ENCODE measurements at regions not wholly inside any gene's neighbourhood (a gene's known extent, or its start where the extent isn't known, plus 50 kb on each side); places are given as distances from the start of the nearest gene placed in this dataset.

- H3K4me2 ChIP-seq (ENCODE audit: low read depth, low read length, poor library complexity, severe bottlenecking) = no peak overlapping the region
- H3K9ac ChIP-seq (ENCODE audit: low read depth, low read length, poor library complexity, severe bottlenecking) = no peak overlapping the region
- H3K4me3 ChIP-seq (ENCODE audit: low read length, poor library complexity, severe bottlenecking) = no peak overlapping the region
- H2AFZ ChIP-seq (ENCODE audit: low read length) = no peak overlapping the region
- H3K4me1 ChIP-seq (ENCODE audit: insufficient read depth, low read length, poor library complexity, severe bottlenecking) = no peaks in the 10 kb centered on the region
- H3K79me2 ChIP-seq (ENCODE audit: insufficient read depth, low read length) = no peaks in the 10 kb centered on the region
- no peaks in the 10 kb centered on the region for H3K27me3 ChIP-seq (ENCODE audit: insufficient read depth, low read length, poor library complexity, severe bottlenecking)
- H3K36me3 ChIP-seq (ENCODE audit: insufficient read depth, low read length) = no peaks in the 10 kb centered on the region
- H4K20me1 ChIP-seq (ENCODE audit: insufficient read depth, low read length, poor library complexity, severe bottlenecking) = no peaks in the 10 kb centered on the region
- H3K9me3 ChIP-seq (ENCODE audit: insufficient read depth, low read depth, low read length) = no peaks in the 10 kb centered on the region
- no peaks in the 10 kb centered on the region for H3K9me2 ChIP-seq (replicated peaks; ENCODE audit: low read depth, low read length)
- TF ChIP-seq, protein P1, sequence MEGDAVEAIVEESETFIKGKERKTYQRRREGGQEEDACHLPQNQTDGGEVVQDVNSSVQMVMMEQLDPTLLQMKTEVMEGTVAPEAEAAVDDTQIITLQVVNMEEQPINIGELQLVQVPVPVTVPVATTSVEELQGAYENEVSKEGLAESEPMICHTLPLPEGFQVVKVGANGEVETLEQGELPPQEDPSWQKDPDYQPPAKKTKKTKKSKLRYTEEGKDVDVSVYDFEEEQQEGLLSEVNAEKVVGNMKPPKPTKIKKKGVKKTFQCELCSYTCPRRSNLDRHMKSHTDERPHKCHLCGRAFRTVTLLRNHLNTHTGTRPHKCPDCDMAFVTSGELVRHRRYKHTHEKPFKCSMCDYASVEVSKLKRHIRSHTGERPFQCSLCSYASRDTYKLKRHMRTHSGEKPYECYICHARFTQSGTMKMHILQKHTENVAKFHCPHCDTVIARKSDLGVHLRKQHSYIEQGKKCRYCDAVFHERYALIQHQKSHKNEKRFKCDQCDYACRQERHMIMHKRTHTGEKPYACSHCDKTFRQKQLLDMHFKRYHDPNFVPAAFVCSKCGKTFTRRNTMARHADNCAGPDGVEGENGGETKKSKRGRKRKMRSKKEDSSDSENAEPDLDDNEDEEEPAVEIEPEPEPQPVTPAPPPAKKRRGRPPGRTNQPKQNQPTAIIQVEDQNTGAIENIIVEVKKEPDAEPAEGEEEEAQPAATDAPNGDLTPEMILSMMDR (conservative IDR thresholded peaks at IDR 0.05; ENCODE audit: low read length) = no peak
- no peak for TF ChIP-seq EZH2phosphoT487 (IDR thresholded peaks at IDR 0.05; ENCODE audit: borderline replicate concordance)
- no peaks in the 10 kb centered on the region for H3F3A ChIP-seq (ENCODE audit: low read depth)
Measured at GRCh38 chr2:65798641-65799040, 366.2 kb upstream of the SPRED2 start.

DNA sequence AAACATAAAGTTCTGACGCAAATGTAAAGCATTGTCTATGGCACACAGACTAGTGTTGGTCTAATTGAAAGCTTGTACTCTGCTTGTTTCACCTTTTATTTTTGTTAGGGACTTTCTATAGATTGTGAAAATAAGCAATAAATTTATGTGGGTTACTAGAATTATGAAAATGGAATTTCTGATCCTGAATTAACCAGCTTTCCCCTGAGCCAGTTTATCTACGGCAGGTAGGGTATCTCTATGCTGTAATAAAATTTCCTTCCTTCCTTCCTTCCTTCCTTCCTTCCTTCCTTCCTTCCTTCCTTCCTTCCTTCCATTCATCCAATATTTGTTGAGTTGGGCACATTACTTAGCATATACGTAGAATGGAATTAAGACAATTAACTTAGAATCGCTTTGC, 362.6 kb upstream of the SPRED2 start:
- no peaks in the 10 kb centered on the region for H3F3A ChIP-seq (ENCODE audit: low read depth)
- no peak overlapping the region for H2AFZ ChIP-seq (ENCODE audit: low read length)
- no peaks in the 10 kb centered on the region for H3K27me3 ChIP-seq (ENCODE audit: insufficient read depth, low read length, poor library complexity, severe bottlenecking)
- TF ChIP-seq EZH2phosphoT487 (IDR thresholded peaks at IDR 0.05; ENCODE audit: borderline replicate concordance) = no peak
- TF ChIP-seq, protein P1 (conservative IDR thresholded peaks at IDR 0.05; ENCODE audit: low read length) = no peak
- H3K36me3 ChIP-seq (ENCODE audit: insufficient read depth, low read length) = no peaks in the 10 kb centered on the region
- no peak overlapping the region for H3K9ac ChIP-seq (ENCODE audit: low read depth, low read length, poor library complexity, severe bottlenecking)
- H3K4me1 ChIP-seq (ENCODE audit: insufficient read depth, low read length, poor library complexity, severe bottlenecking) = no peaks in the 10 kb centered on the region
- H3K4me3 ChIP-seq (ENCODE audit: low read length, poor library complexity, severe bottlenecking) = no peak overlapping the region
- H3K79me2 ChIP-seq (ENCODE audit: insufficient read depth, low read length) = no peaks in the 10 kb centered on the region
- no peaks in the 10 kb centered on the region for H4K20me1 ChIP-seq (ENCODE audit: insufficient read depth, low read length, poor library complexity, severe bottlenecking)
- 0 out of 2 replicates have a peak, but pooled peaks cover 3% of the 10 kb centered on the region for H3K9me2 ChIP-seq (replicated peaks; ENCODE audit: low read depth, low read length)
- no peak overlapping the region for H3K4me2 ChIP-seq (ENCODE audit: low read depth, low read length, poor library complexity, severe bottlenecking)
- H3K9me3 ChIP-seq (ENCODE audit: insufficient read depth, low read depth, low read length) = no peaks in the 10 kb centered on the region

DNA sequence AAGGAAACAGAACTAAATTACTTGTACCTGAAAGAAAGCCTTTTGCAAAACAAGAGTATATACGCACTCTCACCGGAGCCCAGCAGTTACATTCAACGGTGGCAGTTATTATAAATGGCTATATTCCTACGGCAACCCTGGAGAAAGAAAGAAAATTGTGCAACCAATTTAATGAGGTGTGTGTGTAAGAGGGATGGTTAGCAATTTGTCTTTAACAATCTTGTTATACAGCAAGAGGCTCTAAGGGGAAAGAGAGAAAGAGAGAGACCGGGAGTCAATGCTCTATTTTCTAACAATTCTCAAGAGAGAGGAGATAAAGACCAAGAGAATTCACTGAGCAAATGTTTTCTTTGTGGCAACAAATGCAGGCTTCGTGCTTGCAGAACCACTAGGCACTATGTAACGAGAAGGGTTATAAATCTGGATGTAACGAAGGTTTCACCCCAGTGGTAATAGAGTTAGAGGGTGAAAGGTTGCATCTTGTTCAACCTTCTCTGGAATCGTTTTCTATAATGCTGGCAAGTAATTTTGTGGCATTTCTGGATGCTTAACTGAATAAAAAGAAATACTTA, 359.1 kb upstream of the SPRED2 start:
- Histone ChIP-seq H3K9me2 (replicated peaks; ENCODE audit: low read depth, low read length) (0 out of 2 replicates have a peak, but pooled peaks cover 3% of the 10 kb centered on the region), H3F3A (ENCODE audit: low read depth) (no peaks in the 10 kb centered on the region), H3K4me3 (ENCODE audit: low read length, poor library complexity, severe bottlenecking) (no peak overlapping the region), H2AFZ (ENCODE audit: low read length) (no peak overlapping the region), H3K36me3 (ENCODE audit: insufficient read depth, low read length) (no peaks in the 10 kb centered on the region), H3K79me2 (ENCODE audit: insufficient read depth, low read length) (no peaks in the 10 kb centered on the region), H3K27me3 (ENCODE audit: insufficient read depth, low read length, poor library complexity, severe bottlenecking) (no peaks in the 10 kb centered on the region), H3K9ac (ENCODE audit: low read depth, low read length, poor library complexity, severe bottlenecking) (no peak overlapping the region), H4K20me1 (ENCODE audit: insufficient read depth, low read length, poor library complexity, severe bottlenecking) (no peaks in the 10 kb centered on the region), H3K4me2 (ENCODE audit: low read depth, low read length, poor library complexity, severe bottlenecking) (no peak overlapping the region), H3K4me1 (ENCODE audit: insufficient read depth, low read length, poor library complexity, severe bottlenecking) (no peaks in the 10 kb centered on the region), H3K9me3 (ENCODE audit: insufficient read depth, low read depth, low read length) (no peaks in the 10 kb centered on the region)
- TF ChIP-seq, protein P1 (conservative IDR thresholded peaks at IDR 0.05; ENCODE audit: low read length) = no peak
- no peak for TF ChIP-seq EZH2phosphoT487 (IDR thresholded peaks at IDR 0.05; ENCODE audit: borderline replicate concordance)

All from Loucy (cell line).